Activated naive CD4-positive, alpha-beta T cell treated with anti-CD3 and anti-CD28 coated beads, Interleukin-2, amount 10 ng/mL, durations not matched to agents 7 days and 5 days (primary cell): ENCODE measurements at regions not wholly inside any gene's neighbourhood (a gene's known extent, or its start where the extent isn't known, plus 50 kb on each side); places are given as distances from the start of the nearest gene placed in this dataset.

Experiments used
- CTCF ChIA-PET: fragments of 350-600 bp; sonication (Branson Sonifier 250); formaldehyde crosslinking; loops from one replicate; lab custom pipeline; 2021; ENCODE audit warnings: antibody characterized with exemption; lab: Charles Lee
- DNase-seq: peaks from one replicate; pipeline ENCODE4 v3.0.0-alpha.2; 2020
- H3K27ac Mint-ChIP-seq: one replicate; pipeline ENCODE4 v1.8.0; 2021; ENCODE audit warnings: mild to moderate bottlenecking, moderate library complexity, mixed read lengths
- H3K27me3 Mint-ChIP-seq: one replicate; pipeline ENCODE4 v1.8.0; 2021; ENCODE audit warnings: mild to moderate bottlenecking, mixed read lengths
- H3K36me3 Mint-ChIP-seq: one replicate; pipeline ENCODE4 v1.8.0; 2021; ENCODE audit warnings: mixed read lengths
- H3K4me1 Mint-ChIP-seq: one replicate; pipeline ENCODE4 v1.8.0; 2021; ENCODE audit warnings: mixed read lengths
- H3K4me3 Mint-ChIP-seq: one replicate; pipeline ENCODE4 v1.8.0; 2021; ENCODE audit warnings: mild to moderate bottlenecking, moderate library complexity, mixed read lengths
- H3K9me3 Mint-ChIP-seq: one replicate; pipeline ENCODE4 v1.8.0; 2021; ENCODE audit warnings: mixed read lengths

DNA sequence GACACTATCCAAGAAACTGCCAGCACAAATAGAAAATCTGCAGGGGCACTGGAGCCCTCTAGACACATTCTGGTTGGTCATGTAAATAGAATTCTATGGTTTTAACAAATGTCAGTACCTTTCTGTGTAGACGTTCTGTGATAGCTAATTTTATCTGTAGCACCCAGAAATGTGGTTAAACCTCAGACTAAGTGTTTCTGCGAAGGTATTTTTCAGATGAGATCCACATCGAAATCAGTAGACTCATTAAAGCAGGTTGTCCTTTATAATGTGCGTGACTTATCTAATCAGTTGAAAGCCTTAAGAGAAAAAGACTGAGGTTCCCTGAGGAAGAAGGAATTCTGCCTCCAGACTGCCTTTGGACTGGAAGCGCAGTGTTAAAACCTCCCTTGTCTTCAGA lies 922.9 kb downstream of the EFNB2 start:
- Mint-ChIP-seq H3K9me3 (no peaks in the 10 kb centered on the region), H3K27ac (no peak overlapping the region), H3K27me3 (no peaks in the 10 kb centered on the region), H3K4me3 (no peak overlapping the region), H3K36me3 (no peaks in the 10 kb centered on the region), H3K4me1 (no peaks in the 10 kb centered on the region)
- CTCF ChIA-PET, result no interaction called here
- DNase-seq, result no peak

- Mint-ChIP-seq H3K36me3 (no peaks in the 10 kb centered on the region), H3K4me3 (no peak overlapping the region), H3K27me3 (no peaks in the 10 kb centered on the region), H3K9me3 (no peaks in the 10 kb centered on the region), H3K4me1 (no peaks in the 10 kb centered on the region), H3K27ac (no peak overlapping the region)
- CTCF ChIA-PET, result no interaction called here
- DNase-seq, result no peak
These were observed 924.0 kb downstream of the EFNB2 start for GRCh38 chr13:105611424-105611823.

GRCh38 chr13:105608104-105608503 lies 927.4 kb downstream of the EFNB2 start:
- CTCF ChIA-PET, result no interaction called here
- no peak overlapping the region for H3K27ac Mint-ChIP-seq
- no peak overlapping the region for H3K4me3 Mint-ChIP-seq
- H3K27me3 Mint-ChIP-seq, result no peaks in the 10 kb centered on the region
- no peak for DNase-seq
- H3K9me3 Mint-ChIP-seq, result no peaks in the 10 kb centered on the region
- no peaks in the 10 kb centered on the region for H3K4me1 Mint-ChIP-seq
- no peaks in the 10 kb centered on the region for H3K36me3 Mint-ChIP-seq

GRCh38 chr13:105607426-105607825 lies 928.0 kb downstream of the EFNB2 start:
- H3K4me1 Mint-ChIP-seq, result no peaks in the 10 kb centered on the region
- CTCF ChIA-PET, result no interaction called here

DNA sequence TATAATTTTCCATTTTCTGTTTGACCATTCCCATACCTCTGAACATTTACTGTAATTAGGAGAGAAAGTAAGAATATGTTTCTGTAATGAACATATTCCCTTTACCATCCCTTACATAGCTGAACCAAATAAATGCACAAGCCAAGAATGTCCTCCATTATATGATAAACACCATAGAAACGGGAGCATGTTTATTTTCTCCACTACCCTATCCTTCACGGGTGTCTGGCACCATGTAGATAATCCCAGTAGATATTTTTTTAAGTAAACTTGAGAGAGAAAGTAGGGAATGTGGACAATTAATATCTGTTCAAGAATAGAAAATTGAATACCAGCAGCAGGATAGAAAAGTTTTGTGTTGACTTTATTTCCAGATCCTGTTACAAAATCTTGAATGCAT lies 928.4 kb downstream of the EFNB2 start:
- H3K9me3 Mint-ChIP-seq, result no peaks in the 10 kb centered on the region
- CTCF ChIA-PET, result no interaction called here
- DNase-seq, result no peak
- no peaks in the 10 kb centered on the region for H3K36me3 Mint-ChIP-seq
- H3K4me1 Mint-ChIP-seq, result no peaks in the 10 kb centered on the region
- H3K27me3 Mint-ChIP-seq, result no peaks in the 10 kb centered on the region
- H3K27ac Mint-ChIP-seq, result no peak overlapping the region
- H3K4me3 Mint-ChIP-seq, result no peak overlapping the region

More at GRCh38 chr13:105607426-105607825, 928.0 kb downstream of the EFNB2 start:
- Mint-ChIP-seq H3K36me3 (no peaks in the 10 kb centered on the region), H3K4me3 (no peak overlapping the region), H3K9me3 (no peaks in the 10 kb centered on the region), H3K27ac (no peak overlapping the region), H3K27me3 (no peaks in the 10 kb centered on the region)
- DNase-seq, result no peak

GRCh38 chr13:105602956-105603670 lies 932.3 kb downstream of the EFNB2 start:
- no peak for DNase-seq
- H3K4me1 Mint-ChIP-seq, result no peaks in the 10 kb centered on the region
- H3K27me3 Mint-ChIP-seq, result no peaks in the 10 kb centered on the region
- H3K4me3 Mint-ChIP-seq, result no peak overlapping the region
- H3K9me3 Mint-ChIP-seq, result peaks cover 2% of the 10 kb centered on the region
- CTCF ChIA-PET, result no interaction called here
- no peaks in the 10 kb centered on the region for H3K36me3 Mint-ChIP-seq
- no peak overlapping the region for H3K27ac Mint-ChIP-seq

GRCh38 chr13:105599477-105600037 lies 935.9 kb downstream of the EFNB2 start:
- no peaks in the 10 kb centered on the region for H3K4me1 Mint-ChIP-seq
- CTCF ChIA-PET, result no interaction called here
- H3K9me3 Mint-ChIP-seq, result peaks cover 2% of the 10 kb centered on the region
- no peaks in the 10 kb centered on the region for H3K36me3 Mint-ChIP-seq
- H3K27ac Mint-ChIP-seq, result no peak overlapping the region
- DNase-seq, result no peak
- H3K27me3 Mint-ChIP-seq, result no peaks in the 10 kb centered on the region
- no peak overlapping the region for H3K4me3 Mint-ChIP-seq

DNA sequence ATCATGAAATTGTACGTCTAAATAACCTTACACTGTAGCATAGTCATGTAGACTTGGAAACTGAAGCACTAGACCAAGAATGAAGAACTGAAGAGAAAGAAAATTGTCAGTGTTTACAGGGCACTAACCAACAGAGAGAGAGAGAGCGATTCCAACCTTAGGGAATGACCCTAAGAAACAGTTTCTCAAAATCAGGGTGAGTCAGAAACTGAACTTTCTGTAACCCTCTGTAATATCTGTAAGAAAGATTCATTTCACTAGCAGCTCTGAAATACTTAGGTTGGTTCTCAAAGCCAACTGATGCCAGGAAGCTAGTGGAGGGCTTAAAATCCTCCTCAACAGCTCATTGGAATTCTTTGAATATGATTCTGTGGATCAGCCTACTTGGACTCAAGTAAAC lies 936.9 kb downstream of the EFNB2 start:
- no peaks in the 10 kb centered on the region for H3K36me3 Mint-ChIP-seq
- CTCF ChIA-PET, result no interaction called here
- no peaks in the 10 kb centered on the region for H3K4me1 Mint-ChIP-seq
- no peak overlapping the region for H3K27ac Mint-ChIP-seq
- H3K9me3 Mint-ChIP-seq, result peaks cover 2% of the 10 kb centered on the region
- DNase-seq, result no peak
- no peak overlapping the region for H3K4me3 Mint-ChIP-seq
- H3K27me3 Mint-ChIP-seq, result no peaks in the 10 kb centered on the region

DNA sequence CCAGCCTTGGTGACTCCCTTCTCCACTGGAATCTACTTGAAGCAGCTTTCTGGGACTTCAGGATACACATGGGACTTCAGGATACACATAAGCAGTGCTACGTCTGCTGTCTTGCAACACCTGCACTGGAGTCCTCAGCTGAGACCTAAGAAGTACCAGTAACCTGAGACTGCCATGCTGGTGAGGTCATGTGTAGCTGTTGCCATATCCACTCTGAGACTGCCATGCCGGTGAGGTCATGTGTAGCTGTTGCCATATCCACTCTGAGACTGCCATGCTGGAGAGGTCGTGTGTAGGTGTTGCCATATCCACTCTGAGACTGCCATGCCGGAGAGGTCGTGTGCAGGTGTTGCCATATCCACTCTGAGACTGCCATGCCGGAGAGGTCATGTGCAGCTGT lies 937.9 kb downstream of the EFNB2 start:
- Mint-ChIP-seq H3K27ac (no peak overlapping the region), H3K9me3 (peaks cover 2% of the 10 kb centered on the region), H3K36me3 (no peaks in the 10 kb centered on the region), H3K4me3 (no peak overlapping the region), H3K4me1 (no peaks in the 10 kb centered on the region), H3K27me3 (no peaks in the 10 kb centered on the region)
- no peak for DNase-seq
- CTCF ChIA-PET, result no interaction called here

GRCh38 chr13:105595471-105595870 lies 940.0 kb downstream of the EFNB2 start:
- DNase-seq, result no peak
- CTCF ChIA-PET, result interaction anchor here (0.6 kb wide), 1 partner anchor 40 kb away, joined by 3 read pairs; no protein-coding TSS in a partner anchor
- Mint-ChIP-seq H3K27me3 (no peaks in the 10 kb centered on the region), H3K4me1 (no peaks in the 10 kb centered on the region), H3K9me3 (peaks cover 2% of the 10 kb centered on the region), H3K36me3 (no peaks in the 10 kb centered on the region), H3K27ac (no peak overlapping the region), H3K4me3 (no peak overlapping the region)

DNA sequence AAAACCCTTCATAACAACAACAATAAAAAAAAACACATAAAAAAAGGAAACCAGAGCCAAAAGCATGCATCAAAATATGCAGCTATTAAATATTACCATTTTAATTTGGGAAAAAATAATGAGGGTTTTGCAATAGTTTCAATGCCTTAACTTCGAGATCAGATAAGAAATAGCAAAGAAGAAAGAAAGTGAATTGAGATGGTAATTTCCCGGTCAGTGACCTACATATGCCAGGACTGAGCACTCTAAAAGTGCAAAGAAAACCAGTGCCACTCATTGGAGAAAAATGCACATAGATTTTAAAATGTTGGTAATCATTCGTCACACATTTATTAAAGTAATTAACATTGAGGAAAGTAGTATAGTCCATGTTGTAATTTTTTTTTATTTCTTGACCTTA lies 944.2 kb downstream of the EFNB2 start:
- CTCF ChIA-PET, result no interaction called here
- DNase-seq, result no peak
- H3K9me3 Mint-ChIP-seq, result peaks cover 1% of the 10 kb centered on the region
- H3K27ac Mint-ChIP-seq, result no peak overlapping the region
- no peaks in the 10 kb centered on the region for H3K4me1 Mint-ChIP-seq
- no peaks in the 10 kb centered on the region for H3K27me3 Mint-ChIP-seq
- H3K4me3 Mint-ChIP-seq, result no peak overlapping the region
- no peaks in the 10 kb centered on the region for H3K36me3 Mint-ChIP-seq

DNA sequence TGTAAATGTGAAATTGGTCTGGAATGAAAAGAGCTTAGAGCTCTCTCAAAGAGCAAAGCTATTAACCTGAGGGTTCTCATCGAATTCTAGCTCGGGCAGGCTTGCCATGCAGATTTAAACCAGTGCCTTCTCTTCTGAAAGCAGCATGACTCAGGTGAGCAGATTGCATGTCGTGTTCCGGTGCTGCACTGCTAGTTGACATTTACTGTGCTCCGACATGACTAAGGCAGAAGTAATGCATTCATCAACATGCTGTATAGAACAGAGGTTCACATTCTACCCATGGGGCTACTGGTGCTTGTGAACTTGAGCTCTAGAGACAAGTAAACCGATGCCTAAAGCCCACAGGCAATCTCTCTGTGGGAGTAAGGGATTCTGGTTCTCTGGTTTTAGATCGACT lies 947.7 kb downstream of the EFNB2 start:
- CTCF ChIA-PET, result no interaction called here
- Mint-ChIP-seq H3K27ac (no peak overlapping the region), H3K4me3 (no peak overlapping the region), H3K27me3 (no peaks in the 10 kb centered on the region), H3K36me3 (no peaks in the 10 kb centered on the region), H3K4me1 (no peaks in the 10 kb centered on the region), H3K9me3 (peaks cover 1% of the 10 kb centered on the region)
- no peak for DNase-seq

DNA sequence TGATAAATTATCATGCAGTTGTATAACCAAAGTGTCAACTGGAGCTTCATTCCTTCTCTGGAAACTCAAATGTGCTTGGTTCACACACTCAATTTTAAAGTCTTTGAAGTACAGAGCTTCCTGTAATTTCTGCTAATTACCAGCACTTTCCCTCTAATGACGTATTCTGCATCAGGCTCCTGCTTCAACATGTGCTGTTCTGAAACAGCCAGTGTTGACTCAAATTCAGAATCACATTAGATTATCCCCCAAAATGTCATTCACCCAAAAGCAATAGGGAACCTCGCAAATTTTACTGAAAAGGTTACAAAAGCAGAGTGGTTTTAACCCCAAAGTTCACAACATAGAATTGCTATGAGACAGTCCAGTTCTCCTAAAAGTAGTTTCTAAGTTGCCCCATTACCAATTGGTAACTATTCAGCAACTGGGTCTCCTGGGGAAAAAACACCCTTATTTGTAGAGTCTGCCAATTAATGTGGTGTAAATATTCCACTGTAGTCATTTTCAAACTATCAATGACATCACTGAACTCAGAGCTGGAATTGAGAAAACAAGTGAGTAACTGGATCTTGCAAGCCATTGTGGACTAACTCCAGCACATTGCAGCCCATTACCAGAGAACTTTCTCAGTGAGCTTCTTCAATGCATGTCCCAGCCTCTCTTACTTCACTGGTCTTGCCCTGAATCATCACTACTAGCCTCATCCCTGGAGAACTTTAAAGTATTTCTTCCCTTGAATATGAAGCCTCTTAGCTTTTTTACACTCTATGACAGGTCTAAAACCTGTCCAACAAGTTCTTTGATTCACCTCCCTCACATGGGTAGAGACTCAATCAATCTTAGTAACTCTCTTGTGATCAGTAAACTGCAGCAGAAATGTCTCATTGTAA lies 955.4 kb downstream of the EFNB2 start:
- H3K4me1 Mint-ChIP-seq, result no peaks in the 10 kb centered on the region
- H3K27me3 Mint-ChIP-seq, result no peaks in the 10 kb centered on the region
- CTCF ChIA-PET, result no interaction called here
- H3K36me3 Mint-ChIP-seq, result no peaks in the 10 kb centered on the region
- H3K4me3 Mint-ChIP-seq, result no peak overlapping the region
- DNase-seq, result no peak
- H3K9me3 Mint-ChIP-seq, result peaks cover 2% of the 10 kb centered on the region
- H3K27ac Mint-ChIP-seq, result no peak overlapping the region

DNA sequence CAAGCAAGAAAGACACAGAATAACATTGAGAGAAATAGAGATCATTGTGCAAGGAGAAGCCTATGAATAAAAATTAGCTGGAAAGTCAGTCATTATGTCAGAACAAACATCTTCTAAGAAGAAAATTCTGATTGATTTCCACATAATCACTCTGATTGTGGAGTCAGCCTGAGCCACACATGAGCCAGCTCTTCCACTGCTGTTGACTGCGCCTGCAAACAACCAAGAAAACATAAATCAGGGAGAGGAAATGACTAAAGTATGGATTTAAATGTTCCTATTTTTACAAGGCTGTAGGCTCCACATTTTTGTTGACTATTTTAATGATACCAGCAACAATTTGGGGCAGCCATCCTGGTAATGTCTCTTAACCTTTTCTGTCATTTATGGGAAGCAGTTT lies 962.3 kb downstream of the EFNB2 start:
- Mint-ChIP-seq H3K36me3 (no peaks in the 10 kb centered on the region), H3K27me3 (no peaks in the 10 kb centered on the region), H3K4me3 (no peak overlapping the region), H3K4me1 (no peaks in the 10 kb centered on the region), H3K27ac (no peak overlapping the region), H3K9me3 (no peaks in the 10 kb centered on the region)
- no peak for DNase-seq
- CTCF ChIA-PET, result no interaction called here

DNA sequence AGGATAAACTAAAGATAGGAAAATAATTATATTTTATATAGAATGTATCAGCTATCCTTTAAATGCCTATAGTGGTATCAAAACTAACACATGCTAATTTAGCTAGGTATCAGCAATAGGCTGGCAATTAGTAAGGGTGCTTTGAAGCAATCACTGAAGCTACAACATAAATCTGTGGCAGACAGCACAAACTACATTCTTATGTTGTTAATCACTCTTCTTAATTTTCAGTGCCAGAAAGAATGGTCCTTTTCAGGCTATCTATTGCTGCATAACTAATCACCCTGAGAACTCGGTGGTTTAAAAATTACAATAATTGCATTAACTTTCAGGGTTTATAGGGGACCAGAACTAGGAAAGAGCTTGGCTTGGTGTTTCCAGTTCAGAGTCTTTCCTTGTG lies 963.1 kb downstream of the EFNB2 start:
- Mint-ChIP-seq H3K4me3 (no peak overlapping the region), H3K27ac (no peak overlapping the region), H3K4me1 (no peaks in the 10 kb centered on the region), H3K27me3 (no peaks in the 10 kb centered on the region), H3K9me3 (no peaks in the 10 kb centered on the region), H3K36me3 (no peaks in the 10 kb centered on the region)
- CTCF ChIA-PET, result no interaction called here
- no peak for DNase-seq
